ENCODE measurements at regions not wholly inside any gene's neighbourhood (a gene's known extent, or its start where the extent isn't known, plus 50 kb on each side); places are given as distances from the start of the nearest gene placed in this dataset.

GRCh38 chr1:226800763-226801380 is 61.8 kb upstream of the ITPKB start:
- Histone ChIP-seq H2BK20ac (ENCODE audit: low read depth, low read length, poor library complexity, severe bottlenecking) (no peak overlapping the region), H2AK5ac (ENCODE audit: insufficient read length, low read length) (no peak overlapping the region), H4K5ac (ENCODE audit: insufficient read length, low read depth, low read length) (no peak overlapping the region), H3K18ac (ENCODE audit: insufficient read length, low read depth, low read length) (no peak overlapping the region), H4K91ac (ENCODE audit: insufficient read length, low read depth, low read length) (no peak overlapping the region), H3K9ac (ENCODE audit: extremely low read depth, insufficient read length, low read length) (no peak overlapping the region), H3K9me3 (ENCODE audit: control insufficient read depth, low read depth, low read length) (no peaks in the 10 kb centered on the region), H3T11ph (ENCODE audit: low read length) (no peak overlapping the region), H3K27ac (ENCODE audit: insufficient read length, low read depth, low read length) (no peak overlapping the region), H2BK5ac (ENCODE audit: insufficient read length, low read length) (no peak overlapping the region), H2BK12ac (ENCODE audit: insufficient read length, low read depth, low read length) (no peak overlapping the region), H3K4me2 (ENCODE audit: insufficient read depth, insufficient read length, low read length) (no peak overlapping the region), H3K56ac (ENCODE audit: insufficient read length, low read depth, low read length) (no peak overlapping the region), H3K23me2 (ENCODE audit: insufficient read length, low read depth, low read length, poor library complexity, severe bottlenecking) (no peaks in the 10 kb centered on the region), H4K8ac (replicated peaks; ENCODE audit: insufficient read length, low read depth, low read length) (no peak overlapping the region), H3K4ac (ENCODE audit: low read depth, low read length) (no peak overlapping the region), H3K79me1 (ENCODE audit: insufficient read depth, low read depth, low read length, poor library complexity, severe bottlenecking) (no peaks in the 10 kb centered on the region), H3K23ac (ENCODE audit: insufficient read length, low read depth, low read length) (no peak overlapping the region), H3K27me3 (ENCODE audit: insufficient read depth, low read length) (no peaks in the 10 kb centered on the region), H2AFZ (ENCODE audit: low read length) (no peak overlapping the region), H3K79me2 (ENCODE audit: insufficient read depth, low read length) (no peaks in the 10 kb centered on the region), H3K4me1 (ENCODE audit: insufficient read depth, low read length) (no peaks in the 10 kb centered on the region), H2BK120ac (ENCODE audit: low read depth, low read length, poor library complexity, severe bottlenecking) (no peak overlapping the region), H2BK15ac (ENCODE audit: low read depth, low read length) (no peak overlapping the region), H3K14ac (ENCODE audit: insufficient read depth, low read length) (no peak overlapping the region), H4K20me1 (ENCODE audit: control insufficient read depth, insufficient read depth, insufficient read length) (no peaks in the 10 kb centered on the region)
- WGBS (ENCODE audit: extremely low coverage, insufficient read length, low lambda C conversion rate), result no CpG with 5 or more reads among the region's 2 CpGs
- H3K4me1 Mint-ChIP-seq, result no peaks in the 10 kb centered on the region
- H3K27ac Mint-ChIP-seq, result no peak overlapping the region
- TF ChIP-seq CTCF (conservative IDR thresholded peaks at IDR 0.05), result no peak
- no peaks in the 10 kb centered on the region for H3K9me3 Mint-ChIP-seq
- H3K36me3 Mint-ChIP-seq (ENCODE audit: insufficient read depth in 1 of 3, low read depth in 3 of 3), result no peaks in the 10 kb centered on the region
- no peak for DNase-seq
- H3K4me3 Mint-ChIP-seq, result no peak overlapping the region
- H3K27me3 Mint-ChIP-seq (ENCODE audit: low read depth), result peaks cover 3% of the 10 kb centered on the region

Data from H9 (cell line).